ENCODE measurements at regions not wholly inside any gene's neighbourhood (a gene's known extent, or its start where the extent isn't known, plus 50 kb on each side); places are given as distances from the start of the nearest gene placed in this dataset.
A peak's percentile ranks its signal among the peaks of the same experiment; 100 is the strongest.

DNA sequence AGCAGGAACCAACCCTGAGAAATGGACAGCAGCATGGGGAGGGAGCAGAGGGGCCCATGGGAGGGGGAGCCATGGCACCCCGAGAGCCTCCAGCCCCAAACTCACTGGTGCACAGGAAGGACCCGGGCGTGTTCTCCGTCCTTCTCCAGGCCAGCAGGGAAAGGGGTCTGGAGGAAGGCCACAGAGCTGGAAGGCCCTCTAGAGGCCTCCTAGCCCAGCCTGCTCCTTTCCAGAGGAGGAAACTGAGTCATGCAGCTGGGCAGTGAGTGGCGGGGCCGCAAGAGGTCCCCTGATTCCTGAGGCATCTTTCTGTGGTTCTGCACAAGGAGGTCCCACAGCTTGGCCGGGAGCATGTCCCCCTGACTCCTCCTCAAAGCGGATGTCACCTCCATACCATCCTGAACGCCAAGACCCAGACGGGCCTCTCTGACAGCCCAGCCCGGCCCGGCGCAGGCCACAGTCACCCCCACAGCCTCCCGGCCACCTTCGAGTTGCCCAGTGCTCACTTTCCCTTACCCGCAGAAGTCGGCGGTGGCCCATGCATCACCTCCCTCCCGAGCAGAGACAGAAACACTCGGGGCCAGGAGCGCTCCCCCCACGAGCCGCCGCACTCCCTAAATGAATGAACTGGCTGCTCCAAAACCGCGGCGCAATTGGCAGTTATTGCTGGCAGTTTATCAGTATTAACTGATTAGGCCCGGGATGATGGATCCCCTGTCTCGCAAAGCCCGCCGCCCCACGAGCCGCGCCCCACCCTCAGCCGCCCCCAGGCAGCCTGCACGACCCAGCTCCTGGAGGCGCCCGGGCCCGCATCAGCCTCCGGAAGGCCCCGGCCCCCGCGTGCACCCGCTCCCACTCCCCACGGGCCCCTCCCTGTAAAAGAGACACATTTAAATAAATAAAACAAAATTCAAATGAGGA lies 272.5 kb downstream of the BUD13 start:
- H3K9me3 Mint-ChIP-seq (ENCODE audit: unreplicated experiment): no peaks in the 10 kb centered on the region
- no peak overlapping the region for H3K27ac Mint-ChIP-seq (ENCODE audit: unreplicated experiment)
- H3K4me3 Mint-ChIP-seq (ENCODE audit: unreplicated experiment): no peak overlapping the region
- no peaks in the 10 kb centered on the region for H3K36me3 Mint-ChIP-seq (ENCODE audit: low read depth, unreplicated experiment)
- no peak for TF ChIP-seq CTCF (IDR thresholded peaks at IDR 0.05; ENCODE audit: unreplicated experiment)
- DNase-seq (ENCODE audit: low spot score): no peak
- peaks cover 10% of the 10 kb centered on the region for H3K4me1 Mint-ChIP-seq (ENCODE audit: unreplicated experiment)
- peaks cover 5% of the 10 kb centered on the region for H3K27me3 Mint-ChIP-seq (ENCODE audit: unreplicated experiment)

- no peak overlapping the region for H3K27ac Mint-ChIP-seq (ENCODE audit: unreplicated experiment)
- peaks cover 5% of the 10 kb centered on the region for H3K27me3 Mint-ChIP-seq (ENCODE audit: unreplicated experiment)
- peak; percentile 95 for DNase-seq (ENCODE audit: low spot score)
- peaks cover 13% of the 10 kb centered on the region for H3K4me1 Mint-ChIP-seq (ENCODE audit: unreplicated experiment)
- H3K36me3 Mint-ChIP-seq (ENCODE audit: low read depth, unreplicated experiment): no peaks in the 10 kb centered on the region
- H3K9me3 Mint-ChIP-seq (ENCODE audit: unreplicated experiment): no peaks in the 10 kb centered on the region
- H3K4me3 Mint-ChIP-seq (ENCODE audit: unreplicated experiment): no peak overlapping the region
- peak; percentile 93 for TF ChIP-seq CTCF (IDR thresholded peaks at IDR 0.05; ENCODE audit: unreplicated experiment)
Observed at GRCh38 chr11:116499396-116500003, 273.3 kb downstream of the BUD13 start.

GRCh38 chr11:116498161-116498560 lies 274.6 kb downstream of the BUD13 start:
- no peaks in the 10 kb centered on the region for H3K36me3 Mint-ChIP-seq (ENCODE audit: low read depth, unreplicated experiment)
- H3K27me3 Mint-ChIP-seq (ENCODE audit: unreplicated experiment): peaks cover 5% of the 10 kb centered on the region

GRCh38 chr11:116492600-116492999 lies 280.2 kb downstream of the BUD13 start:
- no peak for TF ChIP-seq CTCF (IDR thresholded peaks at IDR 0.05; ENCODE audit: unreplicated experiment)
- no peak overlapping the region for H3K4me3 Mint-ChIP-seq (ENCODE audit: unreplicated experiment)
- no peak for DNase-seq (ENCODE audit: low spot score)
- H3K27ac Mint-ChIP-seq (ENCODE audit: unreplicated experiment): no peak overlapping the region
- H3K4me1 Mint-ChIP-seq (ENCODE audit: unreplicated experiment): peaks cover 31% of the 10 kb centered on the region
- H3K9me3 Mint-ChIP-seq (ENCODE audit: unreplicated experiment): no peaks in the 10 kb centered on the region
- peaks cover 9% of the 10 kb centered on the region for H3K27me3 Mint-ChIP-seq (ENCODE audit: unreplicated experiment)
- no peaks in the 10 kb centered on the region for H3K36me3 Mint-ChIP-seq (ENCODE audit: low read depth, unreplicated experiment)

More at GRCh38 chr11:116498161-116498560, 274.6 kb downstream of the BUD13 start:
- peaks cover 25% of the 10 kb centered on the region for H3K4me1 Mint-ChIP-seq (ENCODE audit: unreplicated experiment)
- H3K9me3 Mint-ChIP-seq (ENCODE audit: unreplicated experiment): no peaks in the 10 kb centered on the region
- no peak overlapping the region for H3K4me3 Mint-ChIP-seq (ENCODE audit: unreplicated experiment)
- no peak for TF ChIP-seq CTCF (IDR thresholded peaks at IDR 0.05; ENCODE audit: unreplicated experiment)
- no peak overlapping the region for H3K27ac Mint-ChIP-seq (ENCODE audit: unreplicated experiment)
- DNase-seq (ENCODE audit: low spot score): no peak

Measured in endothelial cell (in vitro differentiated cells).